ENCODE measurements at regions not wholly inside any gene's neighbourhood (a gene's known extent, or its start where the extent isn't known, plus 50 kb on each side); places are given as distances from the start of the nearest gene placed in this dataset.

DNA sequence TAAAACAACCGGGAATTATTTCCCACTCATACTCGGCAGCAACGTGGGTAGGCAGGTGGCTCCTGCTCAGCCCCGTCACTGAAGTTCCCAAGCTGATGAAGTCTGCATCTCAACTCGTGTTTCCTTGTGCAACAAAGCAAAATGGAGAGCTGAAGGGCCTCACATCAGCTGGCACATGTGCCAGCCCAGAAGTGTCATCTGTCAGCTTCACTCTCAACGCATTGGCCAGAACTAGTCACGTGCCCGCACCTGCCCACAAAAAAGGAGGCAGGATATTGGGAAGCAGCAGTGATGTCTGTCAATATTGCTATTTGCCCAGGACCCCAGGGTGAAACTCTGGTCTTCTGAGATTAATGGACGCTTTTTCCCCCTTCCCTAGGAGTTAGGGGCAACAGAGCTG lies 344.0 kb downstream of the BCL11B start:
- no peaks in the 10 kb centered on the region for H3K9me3 ChIP-seq (ENCODE audit: control insufficient read depth, insufficient read depth, low read depth, low read length)

DNA sequence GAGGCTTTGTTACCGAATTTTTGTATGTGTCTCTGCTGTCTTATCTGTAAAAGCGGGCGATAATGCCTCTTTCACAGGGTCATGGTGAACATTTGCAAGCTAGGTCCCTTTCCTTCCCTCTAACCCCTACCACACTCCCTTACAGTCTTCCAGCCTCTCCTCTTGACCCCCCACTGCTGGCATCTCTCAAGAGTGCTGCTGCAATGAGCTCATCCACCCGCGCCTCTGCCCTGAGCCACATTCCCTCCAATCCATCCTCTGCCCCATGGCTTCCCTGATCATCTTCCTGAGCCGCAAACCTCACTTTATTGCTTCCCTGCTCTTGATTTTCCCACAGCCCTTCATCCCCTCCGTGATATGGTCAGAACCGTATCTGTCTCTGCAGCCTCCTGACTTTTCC lies 343.6 kb downstream of the BCL11B start:
- H3K27ac ChIP-seq (ENCODE audit: extremely low read depth, low read depth, low read length): no peak overlapping the region
- H3K4me3 ChIP-seq (ENCODE audit: low read depth, low read length): no peak overlapping the region
- no peaks in the 10 kb centered on the region for H3K4me1 ChIP-seq (ENCODE audit: control insufficient read depth, insufficient read depth, low read length)
- ChIA-PET CTCF (no interaction called here), POLR2A (no interaction called here)
- H3K36me3 ChIP-seq (ENCODE audit: control insufficient read depth in 2 of 2, insufficient read depth in 1 of 2, low read length in 2 of 2): no peaks in the 10 kb centered on the region
- H3K9me3 ChIP-seq (ENCODE audit: control insufficient read depth, insufficient read depth, low read depth, low read length): no peaks in the 10 kb centered on the region
- TF ChIP-seq, protein P1, sequence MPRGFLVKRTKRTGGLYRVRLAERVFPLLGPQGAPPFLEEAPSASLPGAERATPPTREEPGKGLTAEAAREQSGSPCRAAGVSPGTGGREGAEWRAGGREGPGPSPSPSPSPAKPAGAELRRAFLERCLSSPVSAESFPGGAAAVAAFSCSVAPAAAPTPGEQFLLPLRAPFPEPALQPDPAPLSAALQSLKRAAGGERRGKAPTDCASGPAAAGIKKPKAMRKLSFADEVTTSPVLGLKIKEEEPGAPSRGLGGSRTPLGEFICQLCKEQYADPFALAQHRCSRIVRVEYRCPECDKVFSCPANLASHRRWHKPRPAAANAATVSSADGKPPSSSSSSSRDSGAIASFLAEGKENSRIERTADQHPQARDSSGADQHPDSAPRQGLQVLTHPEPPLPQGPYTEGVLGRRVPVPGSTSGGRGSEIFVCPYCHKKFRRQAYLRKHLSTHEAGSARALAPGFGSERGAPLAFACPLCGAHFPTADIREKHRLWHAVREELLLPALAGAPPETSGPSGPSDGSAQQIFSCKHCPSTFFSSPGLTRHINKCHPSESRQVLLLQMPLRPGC (tag by site-specific recombination; IDR thresholded peaks at IDR 0.05): no peak
- TF ChIP-seq ZNF549 (tag by site-specific recombination; IDR thresholded peaks at IDR 0.05) (no peak), FEZF1 (tag by site-specific recombination; IDR thresholded peaks at IDR 0.05) (no peak), ZNF114 (tag by site-specific recombination; IDR thresholded peaks at IDR 0.05) (no peak), ZNF791 (tag by site-specific recombination; IDR thresholded peaks at IDR 0.05) (no peak), ZNF521 (tag by site-specific recombination; IDR thresholded peaks at IDR 0.05) (no peak), ZNF175 (tag by site-specific recombination; IDR thresholded peaks at IDR 0.05) (no peak), ZNF23 (tag by site-specific recombination; IDR thresholded peaks at IDR 0.05; ENCODE audit: borderline replicate concordance) (no peak), ZBTB48 (tag by site-specific recombination; IDR thresholded peaks at IDR 0.05) (peak; percentile 64; the same call in 1 of the 2 replicates), GLIS1 (tag by site-specific recombination; IDR thresholded peaks at IDR 0.05) (peak; percentile 67)
- TF ChIP-seq, protein P2, sequence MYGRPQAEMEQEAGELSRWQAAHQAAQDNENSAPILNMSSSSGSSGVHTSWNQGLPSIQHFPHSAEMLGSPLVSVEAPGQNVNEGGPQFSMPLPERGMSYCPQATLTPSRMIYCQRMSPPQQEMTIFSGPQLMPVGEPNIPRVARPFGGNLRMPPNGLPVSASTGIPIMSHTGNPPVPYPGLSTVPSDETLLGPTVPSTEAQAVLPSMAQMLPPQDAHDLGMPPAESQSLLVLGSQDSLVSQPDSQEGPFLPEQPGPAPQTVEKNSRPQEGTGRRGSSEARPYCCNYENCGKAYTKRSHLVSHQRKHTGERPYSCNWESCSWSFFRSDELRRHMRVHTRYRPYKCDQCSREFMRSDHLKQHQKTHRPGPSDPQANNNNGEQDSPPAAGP (tag by site-specific recombination; IDR thresholded peaks at IDR 0.05): 0 out of 2 replicates have a peak, but pooled peaks have one; percentile 27
- TF ChIP-seq, protein P3, sequence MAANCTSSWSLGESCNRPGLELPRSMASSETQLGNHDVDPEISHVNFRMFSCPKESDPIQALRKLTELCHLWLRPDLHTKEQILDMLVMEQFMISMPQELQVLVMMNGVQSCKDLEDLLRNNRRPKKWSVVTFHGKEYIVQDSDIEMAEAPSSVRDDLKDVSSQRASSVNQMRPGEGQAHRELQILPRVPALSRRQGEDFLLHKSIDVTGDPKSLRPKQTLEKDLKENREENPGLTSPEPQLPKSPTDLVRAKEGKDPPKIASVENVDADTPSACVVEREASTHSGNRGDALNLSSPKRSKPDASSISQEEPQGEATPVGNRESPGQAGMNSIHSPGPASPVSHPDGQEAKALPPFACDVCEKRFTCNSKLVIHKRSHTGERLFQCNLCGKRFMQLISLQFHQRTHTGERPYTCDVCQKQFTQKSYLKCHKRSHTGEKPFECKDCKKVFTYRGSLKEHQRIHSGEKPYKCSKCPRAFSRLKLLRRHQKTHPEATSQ (tag by site-specific recombination; IDR thresholded peaks at IDR 0.05): no peak
- TF ChIP-seq, protein P4, sequence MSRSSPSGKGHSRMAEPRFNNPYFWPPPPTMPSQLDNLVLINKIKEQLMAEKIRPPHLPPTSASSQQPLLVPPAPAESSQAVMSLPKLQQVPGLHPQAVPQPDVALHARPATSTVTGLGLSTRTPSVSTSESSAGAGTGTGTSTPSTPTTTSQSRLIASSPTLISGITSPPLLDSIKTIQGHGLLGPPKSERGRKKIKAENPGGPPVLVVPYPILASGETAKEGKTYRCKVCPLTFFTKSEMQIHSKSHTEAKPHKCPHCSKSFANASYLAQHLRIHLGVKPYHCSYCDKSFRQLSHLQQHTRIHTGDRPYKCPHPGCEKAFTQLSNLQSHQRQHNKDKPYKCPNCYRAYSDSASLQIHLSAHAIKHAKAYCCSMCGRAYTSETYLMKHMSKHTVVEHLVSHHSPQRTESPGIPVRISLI (tag by site-specific recombination; IDR thresholded peaks at IDR 0.05): no peak
- TF ChIP-seq, protein P5, sequence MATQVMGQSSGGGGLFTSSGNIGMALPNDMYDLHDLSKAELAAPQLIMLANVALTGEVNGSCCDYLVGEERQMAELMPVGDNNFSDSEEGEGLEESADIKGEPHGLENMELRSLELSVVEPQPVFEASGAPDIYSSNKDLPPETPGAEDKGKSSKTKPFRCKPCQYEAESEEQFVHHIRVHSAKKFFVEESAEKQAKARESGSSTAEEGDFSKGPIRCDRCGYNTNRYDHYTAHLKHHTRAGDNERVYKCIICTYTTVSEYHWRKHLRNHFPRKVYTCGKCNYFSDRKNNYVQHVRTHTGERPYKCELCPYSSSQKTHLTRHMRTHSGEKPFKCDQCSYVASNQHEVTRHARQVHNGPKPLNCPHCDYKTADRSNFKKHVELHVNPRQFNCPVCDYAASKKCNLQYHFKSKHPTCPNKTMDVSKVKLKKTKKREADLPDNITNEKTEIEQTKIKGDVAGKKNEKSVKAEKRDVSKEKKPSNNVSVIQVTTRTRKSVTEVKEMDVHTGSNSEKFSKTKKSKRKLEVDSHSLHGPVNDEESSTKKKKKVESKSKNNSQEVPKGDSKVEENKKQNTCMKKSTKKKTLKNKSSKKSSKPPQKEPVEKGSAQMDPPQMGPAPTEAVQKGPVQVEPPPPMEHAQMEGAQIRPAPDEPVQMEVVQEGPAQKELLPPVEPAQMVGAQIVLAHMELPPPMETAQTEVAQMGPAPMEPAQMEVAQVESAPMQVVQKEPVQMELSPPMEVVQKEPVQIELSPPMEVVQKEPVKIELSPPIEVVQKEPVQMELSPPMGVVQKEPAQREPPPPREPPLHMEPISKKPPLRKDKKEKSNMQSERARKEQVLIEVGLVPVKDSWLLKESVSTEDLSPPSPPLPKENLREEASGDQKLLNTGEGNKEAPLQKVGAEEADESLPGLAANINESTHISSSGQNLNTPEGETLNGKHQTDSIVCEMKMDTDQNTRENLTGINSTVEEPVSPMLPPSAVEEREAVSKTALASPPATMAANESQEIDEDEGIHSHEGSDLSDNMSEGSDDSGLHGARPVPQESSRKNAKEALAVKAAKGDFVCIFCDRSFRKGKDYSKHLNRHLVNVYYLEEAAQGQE (tag by site-specific recombination; IDR thresholded peaks at IDR 0.05): no peak

More for the DNA sequence above, 344.0 kb downstream of the BCL11B start:
- ChIA-PET CTCF (no interaction called here), POLR2A (no interaction called here)
- no peak overlapping the region for H3K4me3 ChIP-seq (ENCODE audit: low read depth, low read length)
- no peaks in the 10 kb centered on the region for H3K36me3 ChIP-seq (ENCODE audit: control insufficient read depth in 2 of 2, insufficient read depth in 1 of 2, low read length in 2 of 2)
- no peaks in the 10 kb centered on the region for H3K4me1 ChIP-seq (ENCODE audit: control insufficient read depth, insufficient read depth, low read length)
- H3K27ac ChIP-seq (ENCODE audit: extremely low read depth, low read depth, low read length): no peak overlapping the region
- TF ChIP-seq ZNF658 (tag by site-specific recombination; IDR thresholded peaks at IDR 0.05) (no peak), ZNF596 (tag by site-specific recombination; IDR thresholded peaks at IDR 0.05) (no peak), ZNF776 (tag by site-specific recombination; IDR thresholded peaks at IDR 0.05; ENCODE audit: borderline replicate concordance) (no peak), ZNF248 (tag by site-specific recombination; IDR thresholded peaks at IDR 0.05) (no peak), ZNF701 (tag by site-specific recombination; IDR thresholded peaks at IDR 0.05) (no peak), SP2 (tag by site-specific recombination; IDR thresholded peaks at IDR 0.05) (no peak), ZIC2 (tag by site-specific recombination; IDR thresholded peaks at IDR 0.05) (no peak), ZNF202 (tag by site-specific recombination; IDR thresholded peaks at IDR 0.05; ENCODE audit: borderline replicate concordance) (no peak), ZNF2 (tag by site-specific recombination; IDR thresholded peaks at IDR 0.05) (no peak), RBAK (tag by site-specific recombination; IDR thresholded peaks at IDR 0.05) (no peak)
- TF ChIP-seq, protein P5 (tag by site-specific recombination; IDR thresholded peaks at IDR 0.05): no peak
- TF ChIP-seq, protein P6, sequence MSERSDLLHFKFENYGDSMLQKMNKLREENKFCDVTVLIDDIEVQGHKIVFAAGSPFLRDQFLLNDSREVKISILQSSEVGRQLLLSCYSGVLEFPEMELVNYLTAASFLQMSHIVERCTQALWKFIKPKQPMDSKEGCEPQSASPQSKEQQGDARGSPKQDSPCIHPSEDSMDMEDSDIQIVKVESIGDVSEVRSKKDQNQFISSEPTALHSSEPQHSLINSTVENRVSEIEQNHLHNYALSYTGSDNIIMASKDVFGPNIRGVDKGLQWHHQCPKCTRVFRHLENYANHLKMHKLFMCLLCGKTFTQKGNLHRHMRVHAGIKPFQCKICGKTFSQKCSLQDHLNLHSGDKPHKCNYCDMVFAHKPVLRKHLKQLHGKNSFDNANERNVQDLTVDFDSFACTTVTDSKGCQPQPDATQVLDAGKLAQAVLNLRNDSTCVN (tag by site-specific recombination; optimal IDR thresholded peaks at IDR 0.05): no peak
